ENCODE measurements at regions not wholly inside any gene's neighbourhood (a gene's known extent, or its start where the extent isn't known, plus 50 kb on each side); places are given as distances from the start of the nearest gene placed in this dataset.

DNA sequence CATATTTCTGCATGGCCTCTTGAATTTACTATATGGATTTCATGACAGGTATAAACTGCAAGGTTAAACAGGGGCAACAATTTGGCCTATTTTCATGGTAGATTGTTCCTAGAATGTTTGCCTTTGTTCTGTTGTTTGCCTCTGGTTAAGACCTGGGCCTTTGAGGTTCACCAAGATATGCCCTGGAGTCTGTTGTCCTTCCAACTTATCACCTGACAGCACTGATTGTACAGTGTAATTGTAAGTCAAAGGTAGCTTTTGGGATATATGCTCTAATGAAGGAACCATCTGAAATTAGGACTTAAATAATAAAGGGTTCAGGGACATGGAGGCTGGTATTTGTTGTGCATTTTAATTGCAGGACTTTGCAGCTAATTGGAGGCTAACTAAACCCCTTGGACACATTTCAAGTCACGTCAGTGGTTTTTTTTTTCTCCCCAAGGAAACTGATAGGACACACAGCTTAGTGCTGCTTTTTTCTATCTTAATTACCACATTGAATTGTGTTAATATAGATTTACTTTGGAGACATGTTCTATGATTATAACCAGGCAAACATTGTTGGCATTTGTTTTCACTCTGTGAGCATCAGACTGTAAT is 771.2 kb upstream of the LINC00305 start:
- Histone ChIP-seq H3K4me3 (ENCODE audit: low read length) (no peak overlapping the region), H3K27me3 (ENCODE audit: control insufficient read depth, insufficient read depth, low read length) (no peaks in the 10 kb centered on the region), H3K27ac (ENCODE audit: low read length) (no peak overlapping the region), H3K9me3 (ENCODE audit: control insufficient read depth, insufficient read depth, low read length) (no peaks in the 10 kb centered on the region), H3K36me3 (ENCODE audit: control insufficient read depth, insufficient read depth, low read length) (no peaks in the 10 kb centered on the region), H3K4me1 (ENCODE audit: control insufficient read depth, insufficient read depth, low read length) (no peaks in the 10 kb centered on the region)
- intact Hi-C loops (cut with micrococcal nuclease): no loop called here
- 80% methylated on average over 1 of the region's 1 CpG for WGBS (ENCODE audit: insufficient coverage)
- Mint-ChIP-seq H3K4me1 (no peaks in the 10 kb centered on the region), H3K27ac (no peak overlapping the region), H3K27me3 (ENCODE audit: low read depth in 2 of 2) (no peaks in the 10 kb centered on the region), H3K36me3 (no peaks in the 10 kb centered on the region), H3K4me3 (no peak overlapping the region), H3K9me3 (peaks cover 12 to 16% of the 10 kb centered on the region in 2 donors)
- ATAC-seq (no peak), DNase-seq (no peak)
- TF ChIP-seq, protein P1, sequence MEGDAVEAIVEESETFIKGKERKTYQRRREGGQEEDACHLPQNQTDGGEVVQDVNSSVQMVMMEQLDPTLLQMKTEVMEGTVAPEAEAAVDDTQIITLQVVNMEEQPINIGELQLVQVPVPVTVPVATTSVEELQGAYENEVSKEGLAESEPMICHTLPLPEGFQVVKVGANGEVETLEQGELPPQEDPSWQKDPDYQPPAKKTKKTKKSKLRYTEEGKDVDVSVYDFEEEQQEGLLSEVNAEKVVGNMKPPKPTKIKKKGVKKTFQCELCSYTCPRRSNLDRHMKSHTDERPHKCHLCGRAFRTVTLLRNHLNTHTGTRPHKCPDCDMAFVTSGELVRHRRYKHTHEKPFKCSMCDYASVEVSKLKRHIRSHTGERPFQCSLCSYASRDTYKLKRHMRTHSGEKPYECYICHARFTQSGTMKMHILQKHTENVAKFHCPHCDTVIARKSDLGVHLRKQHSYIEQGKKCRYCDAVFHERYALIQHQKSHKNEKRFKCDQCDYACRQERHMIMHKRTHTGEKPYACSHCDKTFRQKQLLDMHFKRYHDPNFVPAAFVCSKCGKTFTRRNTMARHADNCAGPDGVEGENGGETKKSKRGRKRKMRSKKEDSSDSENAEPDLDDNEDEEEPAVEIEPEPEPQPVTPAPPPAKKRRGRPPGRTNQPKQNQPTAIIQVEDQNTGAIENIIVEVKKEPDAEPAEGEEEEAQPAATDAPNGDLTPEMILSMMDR (IDR thresholded peaks at IDR 0.05): no peak

DNA sequence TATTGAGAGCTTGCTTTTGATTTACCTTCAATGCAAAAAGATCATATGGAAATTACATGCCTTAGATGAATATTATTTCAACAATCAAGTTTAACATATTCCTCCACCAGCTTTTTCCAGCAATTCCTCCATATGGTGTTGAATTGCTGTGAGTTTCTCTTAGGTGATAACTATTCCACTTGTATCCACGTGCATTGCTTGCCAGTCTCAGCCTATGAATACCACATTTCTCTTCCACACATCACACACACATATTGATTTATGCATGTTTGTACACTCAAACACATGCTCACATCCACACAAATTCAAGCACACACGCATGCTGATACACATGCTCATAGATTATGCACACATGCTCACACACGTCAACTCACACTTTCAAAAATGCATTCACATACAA is 770.0 kb upstream of the LINC00305 start:
- Histone ChIP-seq H3K27me3 (ENCODE audit: control insufficient read depth, insufficient read depth, low read length) (no peaks in the 10 kb centered on the region), H3K27ac (ENCODE audit: low read length) (no peak overlapping the region), H3K36me3 (ENCODE audit: control insufficient read depth, insufficient read depth, low read length) (no peaks in the 10 kb centered on the region), H3K4me1 (ENCODE audit: control insufficient read depth, insufficient read depth, low read length) (no peaks in the 10 kb centered on the region), H3K9me3 (ENCODE audit: control insufficient read depth, insufficient read depth, low read length) (no peaks in the 10 kb centered on the region), H3K4me3 (ENCODE audit: low read length) (no peak overlapping the region)
- no peak overlapping the region for H3K4me3 Mint-ChIP-seq
- ATAC-seq: no peak
- 87% methylated on average over 3 of the region's 3 CpGs for WGBS (ENCODE audit: insufficient coverage)
- H3K27ac Mint-ChIP-seq: no peak overlapping the region
- H3K36me3 Mint-ChIP-seq: no peaks in the 10 kb centered on the region
- DNase-seq: no peak
- H3K27me3 Mint-ChIP-seq (ENCODE audit: low read depth in 2 of 2): no peaks in the 10 kb centered on the region
- H3K9me3 Mint-ChIP-seq: peaks cover 9 to 12% of the 10 kb centered on the region in 2 donors
- TF ChIP-seq, protein P1 (IDR thresholded peaks at IDR 0.05): no peak
- H3K4me1 Mint-ChIP-seq: no peaks in the 10 kb centered on the region
- intact Hi-C loops (cut with micrococcal nuclease): no loop called here

DNA sequence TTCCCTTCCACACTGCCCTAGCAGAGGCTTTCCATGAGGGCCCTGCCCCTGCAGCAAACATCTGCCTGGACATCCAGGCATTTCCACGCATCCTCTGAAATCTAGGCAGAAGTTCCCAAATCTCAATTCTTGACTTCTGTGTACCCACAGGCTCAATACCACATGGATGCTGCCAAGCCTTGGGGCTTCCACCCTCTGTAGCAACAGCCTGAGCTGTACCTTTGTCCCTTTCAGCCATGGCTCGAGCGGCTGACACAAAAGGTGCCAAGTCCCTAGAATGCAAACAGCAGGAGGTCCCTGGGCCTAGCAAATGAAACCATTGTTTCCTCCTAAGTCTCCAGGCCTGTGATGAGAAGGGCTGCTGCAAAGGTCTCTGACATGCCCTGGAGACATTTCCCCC is 744.5 kb upstream of the LINC00305 start:
- peaks cover 9% of the 10 kb centered on the region for H3K9me3 ChIP-seq (ENCODE audit: control insufficient read depth, insufficient read depth, low read length)
- H3K4me1 Mint-ChIP-seq: no peaks in the 10 kb centered on the region
- no peak overlapping the region for H3K27ac ChIP-seq (ENCODE audit: low read length)
- H3K4me3 ChIP-seq (ENCODE audit: low read length): no peak overlapping the region
- H3K9me3 Mint-ChIP-seq: peaks cover 12 to 20% of the 10 kb centered on the region in 2 donors
- H3K36me3 ChIP-seq (ENCODE audit: control insufficient read depth, insufficient read depth, low read length): no peaks in the 10 kb centered on the region
- 87% methylated on average over 3 of the region's 3 CpGs for whole genome bisulfite sequencing (ENCODE audit: insufficient coverage)
- TF ChIP-seq, protein P1 (IDR thresholded peaks at IDR 0.05): no peak
- no peaks in the 10 kb centered on the region for H3K36me3 Mint-ChIP-seq
- H3K27me3 Mint-ChIP-seq (ENCODE audit: low read depth in 2 of 2): no peaks in the 10 kb centered on the region
- no peak overlapping the region for H3K4me3 Mint-ChIP-seq
- H3K27me3 ChIP-seq (ENCODE audit: control insufficient read depth, insufficient read depth, low read length): no peaks in the 10 kb centered on the region
- H3K4me1 ChIP-seq (ENCODE audit: control insufficient read depth, insufficient read depth, low read length): no peaks in the 10 kb centered on the region
- no peak for DNase-seq
- no peak overlapping the region for H3K27ac Mint-ChIP-seq
- intact Hi-C loops (cut with micrococcal nuclease): no loop called here
- no peak for ATAC-seq

DNA sequence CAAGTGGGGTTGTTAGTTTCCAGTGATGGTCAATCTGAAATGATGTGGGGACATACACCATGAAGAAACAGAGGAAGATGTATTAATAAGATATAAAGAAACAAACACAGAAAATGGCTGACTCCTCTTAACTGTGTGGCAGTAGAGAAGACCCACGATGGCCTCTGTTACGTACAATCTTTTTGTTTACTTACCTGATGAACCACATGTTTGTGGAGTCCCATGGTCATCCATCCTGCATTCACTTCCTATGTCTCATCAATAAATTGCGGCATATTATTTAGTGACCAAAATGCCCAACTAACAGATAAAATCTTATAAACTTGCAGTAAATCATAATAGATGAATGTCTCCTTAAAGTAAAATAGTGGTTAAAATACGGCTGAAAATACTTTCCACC is 740.1 kb upstream of the LINC00305 start:
- no peaks in the 10 kb centered on the region for H3K36me3 Mint-ChIP-seq
- no peaks in the 10 kb centered on the region for H3K4me1 ChIP-seq (ENCODE audit: control insufficient read depth, insufficient read depth, low read length)
- DNase-seq (no peak), ATAC-seq (no peak)
- H3K36me3 ChIP-seq (ENCODE audit: control insufficient read depth, insufficient read depth, low read length): no peaks in the 10 kb centered on the region
- no peak overlapping the region for H3K27ac Mint-ChIP-seq
- intact Hi-C loops (cut with micrococcal nuclease): no loop called here
- TF ChIP-seq, protein P1 (IDR thresholded peaks at IDR 0.05): no peak
- H3K4me3 Mint-ChIP-seq: no peak overlapping the region
- H3K27me3 Mint-ChIP-seq (ENCODE audit: low read depth in 2 of 2): no peaks in the 10 kb centered on the region
- no peaks in the 10 kb centered on the region for H3K4me1 Mint-ChIP-seq
- no peak overlapping the region for H3K27ac ChIP-seq (ENCODE audit: low read length)
- peaks cover 10 to 20% of the 10 kb centered on the region in 2 donors for H3K9me3 Mint-ChIP-seq
- peaks cover 9% of the 10 kb centered on the region for H3K9me3 ChIP-seq (ENCODE audit: control insufficient read depth, insufficient read depth, low read length)
- H3K4me3 ChIP-seq (ENCODE audit: low read length): no peak overlapping the region
- 86% methylated on average over 3 of the region's 4 CpGs for WGBS (ENCODE audit: insufficient coverage)
- no peaks in the 10 kb centered on the region for H3K27me3 ChIP-seq (ENCODE audit: control insufficient read depth, insufficient read depth, low read length)

Measured in natural killer cell (primary cell).